ENCODE measurements at regions not wholly inside any gene's neighbourhood (a gene's known extent, or its start where the extent isn't known, plus 50 kb on each side); places are given as distances from the start of the nearest gene placed in this dataset.

DNA sequence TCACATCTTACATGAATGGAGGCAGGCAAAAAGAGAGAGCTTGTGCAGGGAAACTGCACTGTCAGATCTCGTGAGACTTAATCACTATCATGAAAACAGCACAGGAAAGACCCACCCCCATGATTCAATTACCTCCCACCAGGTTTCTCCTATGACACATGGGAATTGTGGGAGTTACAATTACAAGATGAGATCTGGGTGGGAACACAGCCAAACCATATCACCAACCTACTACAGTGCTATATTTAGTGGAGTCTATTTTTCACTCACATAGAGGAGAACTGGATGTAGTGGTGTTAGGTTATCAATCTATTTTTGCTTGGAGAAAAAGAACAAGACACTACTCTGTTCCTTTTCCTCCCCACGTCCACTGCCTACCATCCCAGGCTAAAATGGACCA lies 276.6 kb downstream of the KCTD12 start:
- TF ChIP-seq, protein P1, sequence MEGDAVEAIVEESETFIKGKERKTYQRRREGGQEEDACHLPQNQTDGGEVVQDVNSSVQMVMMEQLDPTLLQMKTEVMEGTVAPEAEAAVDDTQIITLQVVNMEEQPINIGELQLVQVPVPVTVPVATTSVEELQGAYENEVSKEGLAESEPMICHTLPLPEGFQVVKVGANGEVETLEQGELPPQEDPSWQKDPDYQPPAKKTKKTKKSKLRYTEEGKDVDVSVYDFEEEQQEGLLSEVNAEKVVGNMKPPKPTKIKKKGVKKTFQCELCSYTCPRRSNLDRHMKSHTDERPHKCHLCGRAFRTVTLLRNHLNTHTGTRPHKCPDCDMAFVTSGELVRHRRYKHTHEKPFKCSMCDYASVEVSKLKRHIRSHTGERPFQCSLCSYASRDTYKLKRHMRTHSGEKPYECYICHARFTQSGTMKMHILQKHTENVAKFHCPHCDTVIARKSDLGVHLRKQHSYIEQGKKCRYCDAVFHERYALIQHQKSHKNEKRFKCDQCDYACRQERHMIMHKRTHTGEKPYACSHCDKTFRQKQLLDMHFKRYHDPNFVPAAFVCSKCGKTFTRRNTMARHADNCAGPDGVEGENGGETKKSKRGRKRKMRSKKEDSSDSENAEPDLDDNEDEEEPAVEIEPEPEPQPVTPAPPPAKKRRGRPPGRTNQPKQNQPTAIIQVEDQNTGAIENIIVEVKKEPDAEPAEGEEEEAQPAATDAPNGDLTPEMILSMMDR (IDR thresholded peaks at IDR 0.05), result no peak
- TF ChIP-seq POLR2A (IDR thresholded peaks at IDR 0.05), result no peak
- TF ChIP-seq EP300 (IDR thresholded peaks at IDR 0.05), result no peak

Data from ovary (tissue), 3 donors.